ENCODE measurements at regions not wholly inside any gene's neighbourhood (a gene's known extent, or its start where the extent isn't known, plus 50 kb on each side); places are given as distances from the start of the nearest gene placed in this dataset.

DNA sequence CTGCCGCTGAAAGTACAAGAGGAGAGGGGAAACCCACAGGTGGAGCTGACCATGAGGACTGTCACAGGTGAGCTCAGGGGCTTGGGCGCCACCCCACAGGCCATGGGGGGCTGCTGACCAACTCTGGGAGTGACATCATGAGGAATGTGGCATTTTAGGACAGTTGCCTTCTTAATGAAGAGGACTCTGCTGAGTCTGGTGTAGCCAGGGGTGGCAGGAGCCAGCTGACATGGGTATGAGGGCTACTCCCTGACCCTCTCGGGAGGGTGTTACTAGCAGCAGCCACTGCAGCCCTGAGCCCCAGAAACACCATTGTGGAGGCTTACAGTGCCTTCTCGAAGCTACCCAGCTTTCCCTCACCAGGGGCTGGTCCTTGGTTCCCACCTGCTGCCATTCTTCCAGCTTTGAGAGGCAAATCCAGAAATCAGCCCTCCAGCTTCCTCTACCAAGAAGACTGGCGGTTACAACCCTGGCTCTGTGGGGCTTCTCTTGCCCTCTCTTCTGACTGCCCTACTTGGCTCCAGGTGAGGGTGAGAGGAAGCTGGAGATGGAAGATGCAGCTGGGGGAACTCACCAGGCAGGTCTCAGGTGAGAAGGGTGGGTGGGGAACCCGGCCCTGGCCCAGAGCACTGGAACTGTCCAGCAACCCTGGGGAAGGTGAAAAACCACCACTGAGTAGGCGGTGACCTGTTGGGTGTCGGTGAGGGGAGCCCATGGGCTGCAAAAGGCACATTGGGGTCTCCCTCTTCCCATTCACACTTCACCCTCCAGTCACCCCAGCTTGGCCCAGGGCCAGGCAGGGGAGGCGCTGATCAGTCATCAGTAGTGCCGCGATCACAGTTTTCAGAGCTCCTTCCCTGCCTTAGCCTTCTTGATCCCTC is 98.5 kb downstream of the MCFD2 start:
- TF ChIP-seq, protein P1, sequence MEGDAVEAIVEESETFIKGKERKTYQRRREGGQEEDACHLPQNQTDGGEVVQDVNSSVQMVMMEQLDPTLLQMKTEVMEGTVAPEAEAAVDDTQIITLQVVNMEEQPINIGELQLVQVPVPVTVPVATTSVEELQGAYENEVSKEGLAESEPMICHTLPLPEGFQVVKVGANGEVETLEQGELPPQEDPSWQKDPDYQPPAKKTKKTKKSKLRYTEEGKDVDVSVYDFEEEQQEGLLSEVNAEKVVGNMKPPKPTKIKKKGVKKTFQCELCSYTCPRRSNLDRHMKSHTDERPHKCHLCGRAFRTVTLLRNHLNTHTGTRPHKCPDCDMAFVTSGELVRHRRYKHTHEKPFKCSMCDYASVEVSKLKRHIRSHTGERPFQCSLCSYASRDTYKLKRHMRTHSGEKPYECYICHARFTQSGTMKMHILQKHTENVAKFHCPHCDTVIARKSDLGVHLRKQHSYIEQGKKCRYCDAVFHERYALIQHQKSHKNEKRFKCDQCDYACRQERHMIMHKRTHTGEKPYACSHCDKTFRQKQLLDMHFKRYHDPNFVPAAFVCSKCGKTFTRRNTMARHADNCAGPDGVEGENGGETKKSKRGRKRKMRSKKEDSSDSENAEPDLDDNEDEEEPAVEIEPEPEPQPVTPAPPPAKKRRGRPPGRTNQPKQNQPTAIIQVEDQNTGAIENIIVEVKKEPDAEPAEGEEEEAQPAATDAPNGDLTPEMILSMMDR (conservative IDR thresholded peaks at IDR 0.05; ENCODE audit: low read depth, low read length), result no peak
- no peak overlapping the region for H3K4me3 ChIP-seq (ENCODE audit: low read depth, low read length)
- DNase-seq (ENCODE audit: low read depth), result no peak

DNA sequence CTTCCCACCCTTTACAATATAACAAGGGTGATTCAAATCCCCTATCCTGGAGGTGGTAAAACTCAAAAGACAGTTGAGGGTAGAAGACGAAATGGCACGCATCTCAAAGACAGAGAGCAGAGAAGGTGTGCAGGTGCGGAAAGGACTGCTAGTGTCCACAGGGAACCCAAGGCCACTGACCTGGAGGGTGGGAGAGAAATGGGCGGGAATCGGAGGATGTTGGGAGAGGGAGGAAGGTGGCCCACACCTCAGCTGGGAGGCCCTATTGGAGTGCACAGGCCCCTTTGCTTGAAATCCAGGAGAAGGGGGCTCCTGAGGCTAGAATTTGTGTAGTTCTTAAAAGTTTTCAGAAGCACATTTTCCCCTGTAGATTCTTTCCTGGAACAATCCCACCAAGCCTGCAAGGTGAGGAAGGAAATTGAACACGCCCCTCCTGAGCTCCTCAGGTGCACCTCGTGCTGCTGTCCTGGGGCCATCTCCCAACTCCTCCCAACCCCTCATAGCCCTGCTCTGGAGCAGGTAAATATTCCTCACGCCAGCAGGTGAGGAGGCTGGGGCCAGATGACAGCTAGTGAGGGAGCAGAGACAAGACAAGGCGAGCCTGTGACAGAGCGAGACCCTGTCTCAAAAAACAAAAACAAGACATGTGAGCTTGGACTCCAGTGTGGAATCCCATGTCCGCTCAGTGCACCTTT is 99.3 kb downstream of the MCFD2 start:
- TF ChIP-seq, protein P1 (conservative IDR thresholded peaks at IDR 0.05; ENCODE audit: low read depth, low read length), result no peak
- DNase-seq (ENCODE audit: low read depth), result no peak

DNA sequence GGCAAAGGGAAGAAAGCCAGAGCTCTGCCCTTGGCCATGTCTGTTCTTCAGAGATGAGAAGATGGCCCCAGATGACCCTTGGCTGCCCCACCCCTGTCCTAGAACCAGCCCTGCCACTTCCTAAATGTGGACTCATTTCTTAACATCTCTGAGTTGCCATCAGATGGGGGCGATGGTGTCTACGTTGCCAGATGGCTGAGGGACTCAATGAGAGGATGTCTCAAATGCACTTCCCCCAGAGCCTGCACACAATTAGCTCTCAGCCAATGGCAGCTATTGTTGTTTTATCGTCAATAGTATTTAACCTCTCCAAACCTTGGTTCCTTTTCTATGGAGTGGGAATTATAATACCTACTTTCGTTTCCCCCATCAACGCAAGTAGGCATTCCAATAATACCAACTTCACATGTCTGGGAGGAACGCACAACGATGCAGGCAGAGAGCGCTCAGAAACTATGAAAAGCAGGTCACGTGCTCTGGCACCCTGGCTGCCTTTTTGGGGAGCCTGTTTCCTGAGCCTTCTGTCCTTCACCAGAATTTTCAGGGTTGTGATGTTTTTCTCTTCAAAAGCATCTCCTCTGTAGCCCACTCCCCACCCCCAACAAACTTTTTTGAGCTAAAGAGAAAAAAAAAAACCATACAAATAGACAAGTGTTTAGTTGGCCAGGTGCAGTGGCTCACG is 100.3 kb downstream of the MCFD2 start:
- no peak overlapping the region for H3K4me3 ChIP-seq (ENCODE audit: low read depth, low read length)
- DNase-seq (ENCODE audit: low read depth), result no peak
- TF ChIP-seq, protein P1 (conservative IDR thresholded peaks at IDR 0.05; ENCODE audit: low read depth, low read length), result no peak

More for the DNA sequence above, 99.3 kb downstream of the MCFD2 start:
- H3K4me3 ChIP-seq (ENCODE audit: low read depth, low read length), result no peak overlapping the region

DNA sequence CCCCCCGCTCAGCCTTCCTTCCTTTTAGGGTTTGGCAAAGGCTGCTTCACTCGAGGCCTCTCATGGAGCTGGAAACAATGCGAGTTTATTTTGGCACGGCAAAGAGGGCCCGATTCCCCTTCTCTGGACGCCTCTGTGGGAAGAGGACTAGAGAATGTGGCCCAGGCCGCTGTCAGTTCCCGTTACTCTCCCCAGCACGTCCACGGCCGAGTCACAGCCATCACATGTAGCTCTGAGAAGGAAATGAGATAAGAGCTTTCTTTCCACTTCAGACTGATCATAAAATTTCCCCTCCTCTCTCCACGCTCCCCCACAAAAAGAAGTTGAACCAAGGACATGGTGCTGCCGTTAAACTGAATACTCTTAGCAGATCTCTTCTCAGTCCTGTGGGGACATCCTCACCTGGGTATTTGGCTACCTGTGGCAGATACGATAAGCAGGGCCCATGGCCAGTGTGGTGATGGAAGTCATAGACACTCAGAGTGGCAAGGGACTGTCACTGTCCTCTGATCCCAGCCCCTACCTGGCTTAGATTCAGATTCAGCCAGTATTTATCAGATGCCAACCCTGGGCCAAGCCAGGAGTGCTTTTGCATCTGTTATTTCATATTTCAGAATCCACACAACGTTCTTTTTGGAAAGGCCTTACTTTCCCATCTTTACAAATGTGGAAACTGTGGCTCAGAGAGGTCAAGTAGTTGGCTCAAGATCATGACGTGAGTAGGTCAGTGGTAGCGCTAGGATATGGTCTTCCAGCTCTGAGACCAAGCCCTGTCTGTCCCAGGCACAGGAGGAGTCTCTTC is 101.2 kb downstream of the MCFD2 start:
- DNase-seq (ENCODE audit: low read depth), result peak; percentile 77
- TF ChIP-seq, protein P1 (conservative IDR thresholded peaks at IDR 0.05; ENCODE audit: low read depth, low read length), result no peak
- H3K4me3 ChIP-seq (ENCODE audit: low read depth, low read length), result no peak overlapping the region

DNA sequence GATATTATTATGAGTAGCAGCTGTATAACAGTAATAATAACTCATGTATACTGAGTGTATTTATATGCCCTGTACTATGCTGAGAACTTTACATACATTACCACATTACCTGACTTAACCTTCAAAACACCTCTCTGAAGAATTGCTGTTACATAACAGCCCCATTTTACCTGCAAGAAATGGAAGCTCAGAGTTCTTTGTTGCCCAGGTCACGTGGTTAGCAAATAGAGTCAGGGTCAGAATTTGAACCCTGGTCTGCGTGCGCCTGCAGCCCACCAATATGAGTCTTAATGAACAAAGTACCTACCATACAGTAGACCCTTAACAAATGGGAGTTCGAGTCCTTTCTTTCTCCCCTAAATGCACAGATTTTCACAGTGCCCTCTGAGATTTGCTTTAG is 101.9 kb downstream of the MCFD2 start:
- TF ChIP-seq, protein P1 (conservative IDR thresholded peaks at IDR 0.05; ENCODE audit: low read depth, low read length), result no peak
- DNase-seq (ENCODE audit: low read depth), result no peak
- H3K4me3 ChIP-seq (ENCODE audit: low read depth, low read length), result no peak overlapping the region

DNA sequence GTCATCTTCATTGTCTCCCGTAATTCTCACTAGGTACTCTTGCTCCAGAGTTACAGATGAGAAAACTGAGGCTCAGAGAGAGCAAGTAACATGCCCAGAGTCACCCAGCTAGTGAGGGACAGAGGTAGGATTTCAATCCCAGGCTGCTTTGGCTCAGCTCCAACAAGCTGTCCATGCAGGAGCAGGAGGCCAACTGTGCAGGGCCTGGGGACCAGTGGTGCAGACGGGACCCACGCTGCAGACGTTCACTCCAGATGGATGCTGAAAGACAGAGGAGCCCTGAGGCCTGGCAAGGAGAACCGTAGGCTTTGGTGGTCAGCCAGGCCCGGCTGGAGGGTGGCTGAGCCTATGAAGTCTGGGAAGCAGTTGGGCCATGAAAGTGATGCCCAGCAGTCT is 102.6 kb downstream of the MCFD2 start:
- TF ChIP-seq, protein P1 (conservative IDR thresholded peaks at IDR 0.05; ENCODE audit: low read depth, low read length), result no peak
- no peak for DNase-seq (ENCODE audit: low read depth)
- no peak overlapping the region for H3K4me3 ChIP-seq (ENCODE audit: low read depth, low read length)
